Endothelial cell of umbilical vein (primary cell): ENCODE measurements at regions not wholly inside any gene's neighbourhood (a gene's known extent, or its start where the extent isn't known, plus 50 kb on each side); places are given as distances from the start of the nearest gene placed in this dataset.

Source experiments
- BruUV-seq: library from RNA; stranded (reverse); fragments of 400-500 nt; replicated peaks from 2 replicates; lab custom pipeline; 2021; lab: Mats Ljungman, UMichigan
- CTCF ChIA-PET: fragments of 300-600, 350-600 bp; sonication (Branson Sonifier 250); formaldehyde crosslinking; loops from one replicate; lab custom pipeline; 2021; ENCODE audit warnings: antibody characterized with exemption, inconsistent platforms; lab: Charles Lee
- POLR2A ChIA-PET: fragments of 300-600, 350-600 bp; sonication (Branson Sonifier 250); formaldehyde crosslinking; loops from one replicate; lab custom pipeline; 2021; ENCODE audit warnings: antibody characterized with exemption, inconsistent platforms; lab: Charles Lee
- DNase-seq: peaks from one replicate; pipeline ENCODE4 v3.0.0-alpha.2; 2011; ENCODE audit warnings: low read depth, low spot score
- FAIRE-seq: peaks from 2 replicates; lab custom pipeline; 2011; peaks lifted over from hg19 to GRCh38; lab: Jason Lieb, UNC
- H2AFZ ChIP-seq: 2 replicates; pipeline ENCODE4 v1.6.0; 2012; ENCODE audit warnings: low read depth, low read length, control low read depth, inconsistent platforms
- H3K27ac ChIP-seq: 2 replicates; pipeline ENCODE4 v1.5.1; 2011; ENCODE audit warnings: low read depth, mild to moderate bottlenecking, control low read depth, low read length, moderate library complexity; ENCODE audit not compliant: insufficient read depth
- H3K27me3 ChIP-seq, 2 experiments: 2 replicates each; pipeline versions ENCODE4 v1.6.0 to v1.6.1; 2011; ENCODE audit warnings: low read length in 2 of 2, mixed read lengths in 1 of 2; ENCODE audit not compliant: control insufficient read depth in 2 of 2, insufficient read depth in 2 of 2
- H3K36me3 ChIP-seq, 2 experiments: 2 replicates in 1 of 2; 3 replicates in 1 of 2; pipeline ENCODE4 v1.5.1; 2011; ENCODE audit warnings: low read length in 2 of 2, mild to moderate bottlenecking in 1 of 2, moderate library complexity in 1 of 2; ENCODE audit not compliant: control insufficient read depth in 2 of 2, insufficient read depth in 2 of 2; ENCODE audit errors: extremely low read depth in 1 of 2
- H3K4me1 ChIP-seq: 3 replicates; pipeline ENCODE4 v1.5.1; 2011; ENCODE audit warnings: mild to moderate bottlenecking, low read length; ENCODE audit not compliant: control insufficient read depth, insufficient read depth; ENCODE audit errors: extremely low read depth
- H3K4me2 ChIP-seq: 2 replicates; pipeline ENCODE4 v1.6.1; 2011; ENCODE audit warnings: low read length, control low read depth, mixed read lengths; ENCODE audit not compliant: insufficient read depth
- H3K4me3 ChIP-seq, 3 experiments: fragments of 200-600 bp in 1 of 3; sonication (generic), shearing (Covaris generic) in 1 of 3; replicated peaks in 1 of 3; 2 replicates each; pipeline ENCODE4 v1.5.1; 2011 to 2016; ENCODE audit warnings: control low read depth in 3 of 3, low read length in 3 of 3, mild to moderate bottlenecking in 2 of 3, inconsistent platforms in 1 of 3, low read depth in 1 of 3, moderate library complexity in 1 of 3; ENCODE audit not compliant: insufficient read depth in 1 of 3
- H3K79me2 ChIP-seq: 2 replicates; pipeline ENCODE4 v1.6.0; 2012; ENCODE audit warnings: low read length, inconsistent platforms; ENCODE audit not compliant: control insufficient read depth, insufficient read depth
- H3K9ac ChIP-seq: replicated peaks from 2 replicates; pipeline ENCODE3; 2011; ENCODE audit warnings: low read length, control low read depth; ENCODE audit not compliant: insufficient read depth; ENCODE audit errors: extremely low read depth
- H3K9me1 ChIP-seq: replicated peaks from 3 replicates; pipeline ENCODE4 v1.6.0; 2011; ENCODE audit warnings: mild to moderate bottlenecking, low read length; ENCODE audit not compliant: control insufficient read depth, insufficient read depth; ENCODE audit errors: extremely low read depth
- H3K9me3 ChIP-seq: replicated peaks from 2 replicates; pipeline ENCODE4 v1.5.1; 2012; ENCODE audit warnings: low read length, inconsistent platforms; ENCODE audit not compliant: control insufficient read depth, insufficient read depth
- H4K20me1 ChIP-seq: replicated peaks from 2 replicates; pipeline ENCODE3; 2011; ENCODE audit warnings: mild to moderate bottlenecking, low read length; ENCODE audit not compliant: control insufficient read depth, insufficient read depth; ENCODE audit errors: extremely low read depth
- CTCF ChIP-seq, 2 donors: IDR thresholded peaks; 1 replicate in 1 of 2; 2 replicates in 1 of 2; pipeline ENCODE4 v1.5.1; 2011; ENCODE audit warnings: low read length in 2 of 2, mild to moderate bottlenecking in 2 of 2, moderate library complexity in 2 of 2, control low read depth in 1 of 2, inconsistent platforms in 1 of 2, low read depth in 1 of 2; ENCODE audit not compliant: insufficient read depth in 1 of 2; ENCODE audit errors: extremely low read depth in 1 of 2
- EZH2 ChIP-seq: IDR thresholded peaks from 2 replicates; pipeline ENCODE4 v1.6.1; 2012; ENCODE audit warnings: borderline replicate concordance, low read depth, mild to moderate bottlenecking, moderate library complexity, low read length, inconsistent platforms; ENCODE audit not compliant: severe bottlenecking
- FOS ChIP-seq: IDR thresholded peaks from 2 replicates; pipeline ENCODE4 v1.6.1; 2011; ENCODE audit warnings: mild to moderate bottlenecking, low read length, moderate library complexity, borderline replicate concordance; ENCODE audit not compliant: insufficient read depth
- GATA2 ChIP-seq: IDR thresholded peaks from 2 replicates; pipeline ENCODE4 v1.7.0; 2011; ENCODE audit warnings: low read depth, mild to moderate bottlenecking, moderate library complexity, mixed read lengths, low read length; ENCODE audit not compliant: insufficient read length, insufficient read depth
- JUN ChIP-seq: IDR thresholded peaks from 2 replicates; pipeline ENCODE4 v1.6.1; 2011; ENCODE audit warnings: borderline replicate concordance, low read depth; ENCODE audit not compliant: insufficient read length, insufficient read depth
- MYC ChIP-seq: IDR thresholded peaks from one replicate; pipeline ENCODE4 v1.6.1; 2011; ENCODE audit warnings: mild to moderate bottlenecking, low read depth, low read length
- POLR2A ChIP-seq: IDR thresholded peaks from 2 replicates; pipeline ENCODE4 v1.6.1; 2012; ENCODE audit warnings: low read depth, mild to moderate bottlenecking, control low read depth, low read length
- POLR2AphosphoS5 ChIP-seq: IDR thresholded peaks from 2 replicates; pipeline ENCODE4 v1.6.1; 2012; ENCODE audit warnings: low read depth, mild to moderate bottlenecking, control low read depth, low read length, moderate library complexity; ENCODE audit not compliant: insufficient read depth
- dilution Hi-C: fragments of 300-500 bp; cut with MboI; formaldehyde crosslinking; loops from one replicate; pipeline ENCODE4 v1.15.0; 2019; ENCODE audit warnings: low sequenced_read_pairs; ENCODE audit not compliant: extremely low pct_ligation_motif_present
- intact Hi-C: fragments of 100-400 bp; cut with micrococcal nuclease; formaldehyde crosslinking; loops from one replicate; pipeline ENCODE4 v1.10.0; 2022
- TF ChIP-seq, protein P1 (sequence below): IDR thresholded peaks from 2 replicates; pipeline ENCODE4 v1.6.1; 2011; ENCODE audit not compliant: insufficient read depth, insufficient read length

GRCh38 chr5:52598968-52599367 is 188.7 kb upstream of the ITGA1 start:
- H3K36me3 ChIP-seq: no peaks in the 10 kb centered on the region
- H3K9me3 ChIP-seq: no peaks in the 10 kb centered on the region
- ChIA-PET POLR2A (no interaction called here), CTCF (interaction anchor here (1.0 kb wide), 1 partner anchor 189 kb away, joined by 3 read pairs; the partner anchor contains the start of genes ITGA1 and PELO)
- DNase-seq: no peak
- no peak overlapping the region for H3K27ac ChIP-seq
- BruUV-seq: no TSS peak
- intact Hi-C loops (no loop called here), dilution Hi-C loops (no loop called here)
- FAIRE-seq: no peak
- TF ChIP-seq POLR2A: no peak
- TF ChIP-seq JUN: no peak
- no peak for TF ChIP-seq CTCF (IDR thresholded peaks at IDR 0.05; ENCODE audit: extremely low read depth in 1 of 2, insufficient read depth in 1 of 2, low read depth in 1 of 2, low read length in 2 of 2)
- TF ChIP-seq GATA2: no peak
- no peak for TF ChIP-seq EZH2
- TF ChIP-seq FOS: no peak
- TF ChIP-seq POLR2AphosphoS5: no peak
- TF ChIP-seq, protein P1, sequence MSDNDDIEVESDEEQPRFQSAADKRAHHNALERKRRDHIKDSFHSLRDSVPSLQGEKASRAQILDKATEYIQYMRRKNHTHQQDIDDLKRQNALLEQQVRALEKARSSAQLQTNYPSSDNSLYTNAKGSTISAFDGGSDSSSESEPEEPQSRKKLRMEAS: no peak
- no peak for TF ChIP-seq MYC
- H2AFZ ChIP-seq: no peak overlapping the region
- peaks cover 0 to 2% of the 10 kb centered on the region in 2 experiments for H3K27me3 ChIP-seq
- no peaks in the 10 kb centered on the region for H3K4me1 ChIP-seq
- no peaks in the 10 kb centered on the region for H3K9me1 ChIP-seq
- no peak overlapping the region for H3K4me3 ChIP-seq
- H3K4me2 ChIP-seq: no peak overlapping the region
- no peak overlapping the region for H3K9ac ChIP-seq
- no peaks in the 10 kb centered on the region for H4K20me1 ChIP-seq
- no peaks in the 10 kb centered on the region for H3K79me2 ChIP-seq
